Endothelial cell of umbilical vein (primary cell): ENCODE measurements at regions not wholly inside any gene's neighbourhood (a gene's known extent, or its start where the extent isn't known, plus 50 kb on each side); places are given as distances from the start of the nearest gene placed in this dataset.
"Not testable (repeated sequence)": the region's sequence is repeated elsewhere in the genome, so short reads cannot be mapped to it uniquely, and the experiment has no call there.

ENCODE experiments used
- BruUV-seq: library from RNA; stranded (reverse); fragments of 400-500 nt; replicated peaks from 2 replicates; lab custom pipeline; 2021; lab: Mats Ljungman, UMichigan
- CTCF ChIA-PET: fragments of 300-600, 350-600 bp; sonication (Branson Sonifier 250); formaldehyde crosslinking; loops from one replicate; lab custom pipeline; 2021; ENCODE audit warnings: antibody characterized with exemption, inconsistent platforms; lab: Charles Lee
- POLR2A ChIA-PET: fragments of 300-600, 350-600 bp; sonication (Branson Sonifier 250); formaldehyde crosslinking; loops from one replicate; lab custom pipeline; 2021; ENCODE audit warnings: antibody characterized with exemption, inconsistent platforms; lab: Charles Lee
- DNase-seq: peaks from one replicate; pipeline ENCODE4 v3.0.0-alpha.2; 2011; ENCODE audit warnings: low read depth, low spot score
- FAIRE-seq: peaks from 2 replicates; lab custom pipeline; 2011; peaks lifted over from hg19 to GRCh38; lab: Jason Lieb, UNC
- H2AFZ ChIP-seq: 2 replicates; pipeline ENCODE4 v1.6.0; 2012; ENCODE audit warnings: low read depth, low read length, control low read depth, inconsistent platforms
- H3K27ac ChIP-seq: 2 replicates; pipeline ENCODE4 v1.5.1; 2011; ENCODE audit warnings: low read depth, mild to moderate bottlenecking, control low read depth, low read length, moderate library complexity; ENCODE audit not compliant: insufficient read depth
- H3K27me3 ChIP-seq, 2 experiments: 2 replicates each; pipeline versions ENCODE4 v1.6.0 to v1.6.1; 2011; ENCODE audit warnings: low read length in 2 of 2, mixed read lengths in 1 of 2; ENCODE audit not compliant: control insufficient read depth in 2 of 2, insufficient read depth in 2 of 2
- H3K36me3 ChIP-seq, 2 experiments: 2 replicates in 1 of 2; 3 replicates in 1 of 2; pipeline ENCODE4 v1.5.1; 2011; ENCODE audit warnings: low read length in 2 of 2, mild to moderate bottlenecking in 1 of 2, moderate library complexity in 1 of 2; ENCODE audit not compliant: control insufficient read depth in 2 of 2, insufficient read depth in 2 of 2; ENCODE audit errors: extremely low read depth in 1 of 2
- H3K4me1 ChIP-seq: 3 replicates; pipeline ENCODE4 v1.5.1; 2011; ENCODE audit warnings: mild to moderate bottlenecking, low read length; ENCODE audit not compliant: control insufficient read depth, insufficient read depth; ENCODE audit errors: extremely low read depth
- H3K4me2 ChIP-seq: 2 replicates; pipeline ENCODE4 v1.6.1; 2011; ENCODE audit warnings: low read length, control low read depth, mixed read lengths; ENCODE audit not compliant: insufficient read depth
- H3K4me3 ChIP-seq, 3 experiments: fragments of 200-600 bp in 1 of 3; sonication (generic), shearing (Covaris generic) in 1 of 3; replicated peaks in 1 of 3; 2 replicates each; pipeline ENCODE4 v1.5.1; 2011 to 2016; ENCODE audit warnings: control low read depth in 3 of 3, low read length in 3 of 3, mild to moderate bottlenecking in 2 of 3, inconsistent platforms in 1 of 3, low read depth in 1 of 3, moderate library complexity in 1 of 3; ENCODE audit not compliant: insufficient read depth in 1 of 3
- H3K79me2 ChIP-seq: 2 replicates; pipeline ENCODE4 v1.6.0; 2012; ENCODE audit warnings: low read length, inconsistent platforms; ENCODE audit not compliant: control insufficient read depth, insufficient read depth
- H3K9ac ChIP-seq: replicated peaks from 2 replicates; pipeline ENCODE3; 2011; ENCODE audit warnings: low read length, control low read depth; ENCODE audit not compliant: insufficient read depth; ENCODE audit errors: extremely low read depth
- H3K9me1 ChIP-seq: replicated peaks from 3 replicates; pipeline ENCODE4 v1.6.0; 2011; ENCODE audit warnings: mild to moderate bottlenecking, low read length; ENCODE audit not compliant: control insufficient read depth, insufficient read depth; ENCODE audit errors: extremely low read depth
- H3K9me3 ChIP-seq: replicated peaks from 2 replicates; pipeline ENCODE4 v1.5.1; 2012; ENCODE audit warnings: low read length, inconsistent platforms; ENCODE audit not compliant: control insufficient read depth, insufficient read depth
- H4K20me1 ChIP-seq: replicated peaks from 2 replicates; pipeline ENCODE3; 2011; ENCODE audit warnings: mild to moderate bottlenecking, low read length; ENCODE audit not compliant: control insufficient read depth, insufficient read depth; ENCODE audit errors: extremely low read depth
- EZH2 ChIP-seq: IDR thresholded peaks from 2 replicates; pipeline ENCODE4 v1.6.1; 2012; ENCODE audit warnings: borderline replicate concordance, low read depth, mild to moderate bottlenecking, moderate library complexity, low read length, inconsistent platforms; ENCODE audit not compliant: severe bottlenecking
- GATA2 ChIP-seq: IDR thresholded peaks from 2 replicates; pipeline ENCODE4 v1.7.0; 2011; ENCODE audit warnings: low read depth, mild to moderate bottlenecking, moderate library complexity, mixed read lengths, low read length; ENCODE audit not compliant: insufficient read length, insufficient read depth
- JUN ChIP-seq: IDR thresholded peaks from 2 replicates; pipeline ENCODE4 v1.6.1; 2011; ENCODE audit warnings: borderline replicate concordance, low read depth; ENCODE audit not compliant: insufficient read length, insufficient read depth
- MAX ChIP-seq: IDR thresholded peaks from 2 replicates; pipeline ENCODE4 v1.6.1; 2011; ENCODE audit not compliant: insufficient read depth, insufficient read length
- POLR2A ChIP-seq: IDR thresholded peaks from 2 replicates; pipeline ENCODE4 v1.6.1; 2012; ENCODE audit warnings: low read depth, mild to moderate bottlenecking, control low read depth, low read length
- POLR2AphosphoS5 ChIP-seq: IDR thresholded peaks from 2 replicates; pipeline ENCODE4 v1.6.1; 2012; ENCODE audit warnings: low read depth, mild to moderate bottlenecking, control low read depth, low read length, moderate library complexity; ENCODE audit not compliant: insufficient read depth
- dilution Hi-C: fragments of 300-500 bp; cut with MboI; formaldehyde crosslinking; loops from one replicate; pipeline ENCODE4 v1.15.0; 2019; ENCODE audit warnings: low sequenced_read_pairs; ENCODE audit not compliant: extremely low pct_ligation_motif_present
- intact Hi-C: fragments of 100-400 bp; cut with micrococcal nuclease; formaldehyde crosslinking; loops from one replicate; pipeline ENCODE4 v1.10.0; 2022
- TF ChIP-seq, protein P1 (sequence below), 2 donors: IDR thresholded peaks; 1 replicate in 1 of 2; 2 replicates in 1 of 2; pipeline ENCODE4 v1.5.1; 2011; ENCODE audit warnings: low read length in 2 of 2, mild to moderate bottlenecking in 2 of 2, moderate library complexity in 2 of 2, control low read depth in 1 of 2, inconsistent platforms in 1 of 2, low read depth in 1 of 2; ENCODE audit not compliant: insufficient read depth in 1 of 2; ENCODE audit errors: extremely low read depth in 1 of 2

- CTCF ChIA-PET = no interaction called here
Observed at GRCh38 chr21:16460936-16461335, 731.2 kb downstream of the USP25 start.

GRCh38 chr21:16464211-16464889 is 734.6 kb downstream of the USP25 start:
- H3K4me2 ChIP-seq, H3K9me3 ChIP-seq, H3K27ac ChIP-seq, POLR2A ChIA-PET, intact Hi-C loops, H2AFZ ChIP-seq, H3K27me3 ChIP-seq, H3K4me3 ChIP-seq, H3K9ac ChIP-seq, dilution Hi-C loops, H3K36me3 ChIP-seq, DNase-seq, FAIRE-seq, H4K20me1 ChIP-seq, BruUV-seq, H3K9me1 ChIP-seq: not testable (repeated sequence)
- peaks cover 36% of the 10 kb centered on the region for H3K79me2 ChIP-seq
- CTCF ChIA-PET = interaction anchor here (3.0 kb wide), 1 partner anchor 9 kb away, joined by 10 read pairs; no protein-coding TSS in a partner anchor
- H3K4me1 ChIP-seq = peaks cover 13% of the 10 kb centered on the region

More at GRCh38 chr21:16460936-16461335, 731.2 kb downstream of the USP25 start:
- dilution Hi-C loops = no loop called here
- Histone ChIP-seq H3K27me3 (no peaks in the 10 kb centered on the region), H3K4me2 (no peak overlapping the region), H3K27ac (no peak overlapping the region), H3K79me2 (peaks cover 39% of the 10 kb centered on the region), H3K9me1 (no peaks in the 10 kb centered on the region), H3K4me1 (no peaks in the 10 kb centered on the region), H3K4me3 (no peak overlapping the region), H3K9ac (no peak overlapping the region), H3K9me3 (no peaks in the 10 kb centered on the region), H3K36me3 (no peaks in the 10 kb centered on the region), H4K20me1 (peaks cover 3% of the 10 kb centered on the region), H2AFZ (no peak overlapping the region)
- FAIRE-seq (no peak), DNase-seq (no peak)
- TF ChIP-seq MAX (no peak), POLR2A (no peak), GATA2 (no peak), POLR2AphosphoS5 (no peak), JUN (no peak), EZH2 (no peak)
- TF ChIP-seq, protein P1, sequence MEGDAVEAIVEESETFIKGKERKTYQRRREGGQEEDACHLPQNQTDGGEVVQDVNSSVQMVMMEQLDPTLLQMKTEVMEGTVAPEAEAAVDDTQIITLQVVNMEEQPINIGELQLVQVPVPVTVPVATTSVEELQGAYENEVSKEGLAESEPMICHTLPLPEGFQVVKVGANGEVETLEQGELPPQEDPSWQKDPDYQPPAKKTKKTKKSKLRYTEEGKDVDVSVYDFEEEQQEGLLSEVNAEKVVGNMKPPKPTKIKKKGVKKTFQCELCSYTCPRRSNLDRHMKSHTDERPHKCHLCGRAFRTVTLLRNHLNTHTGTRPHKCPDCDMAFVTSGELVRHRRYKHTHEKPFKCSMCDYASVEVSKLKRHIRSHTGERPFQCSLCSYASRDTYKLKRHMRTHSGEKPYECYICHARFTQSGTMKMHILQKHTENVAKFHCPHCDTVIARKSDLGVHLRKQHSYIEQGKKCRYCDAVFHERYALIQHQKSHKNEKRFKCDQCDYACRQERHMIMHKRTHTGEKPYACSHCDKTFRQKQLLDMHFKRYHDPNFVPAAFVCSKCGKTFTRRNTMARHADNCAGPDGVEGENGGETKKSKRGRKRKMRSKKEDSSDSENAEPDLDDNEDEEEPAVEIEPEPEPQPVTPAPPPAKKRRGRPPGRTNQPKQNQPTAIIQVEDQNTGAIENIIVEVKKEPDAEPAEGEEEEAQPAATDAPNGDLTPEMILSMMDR (IDR thresholded peaks at IDR 0.05; ENCODE audit: extremely low read depth in 1 of 2, insufficient read depth in 1 of 2, low read depth in 1 of 2, low read length in 2 of 2) = no peak
- POLR2A ChIA-PET = no interaction called here
- intact Hi-C loops = no loop called here
- no TSS peak for BruUV-seq
